ENCODE measurements at regions not wholly inside any gene's neighbourhood (a gene's known extent, or its start where the extent isn't known, plus 50 kb on each side); places are given as distances from the start of the nearest gene placed in this dataset.

DNA sequence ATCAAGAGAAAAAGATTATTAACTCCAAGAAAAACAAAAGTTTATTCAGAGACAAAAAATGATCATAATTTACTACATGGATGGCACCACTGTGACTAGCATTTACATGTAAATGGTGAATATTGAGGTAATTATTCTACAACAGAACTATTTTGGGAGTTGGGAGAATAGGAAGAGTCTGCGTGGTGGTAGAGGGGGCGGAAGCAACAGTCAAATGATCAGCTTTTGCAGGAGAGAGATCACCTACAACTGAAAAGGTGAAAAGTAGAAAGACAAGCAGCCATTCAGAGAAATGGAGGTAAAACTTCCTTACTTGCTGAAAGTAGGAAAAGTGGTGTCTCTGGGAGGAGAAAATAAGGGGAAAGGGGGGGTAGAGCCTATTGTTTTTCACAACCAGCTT, 62.8 kb upstream of the SACS start:
- no peak for TF ChIP-seq EZH2phosphoT487 (IDR thresholded peaks at IDR 0.05; ENCODE audit: insufficient read depth, low read depth)
- TF ChIP-seq EZH2 (IDR thresholded peaks at IDR 0.05; ENCODE audit: insufficient read depth, poor library complexity, severe bottlenecking), result no peak

All from GM23248 (cell line).